PC-9 (cell line): ENCODE measurements at regions not wholly inside any gene's neighbourhood (a gene's known extent, or its start where the extent isn't known, plus 50 kb on each side); places are given as distances from the start of the nearest gene placed in this dataset.

Source experiments
- CTCF ChIP-seq: fragments of 200-600 bp; sonication (generic); conservative IDR thresholded peaks from 2 replicates; pipeline ENCODE4 v1.6.1; 2017; ENCODE audit warnings: mixed run types, antibody characterized with exemption, mild to moderate bottlenecking, moderate library complexity
- EZH2 ChIP-seq: fragments of 200-600 bp; sonication (generic); IDR thresholded peaks from 2 replicates; pipeline ENCODE4 v1.8.0; 2017; ENCODE audit warnings: antibody characterized with exemption, low read depth

DNA sequence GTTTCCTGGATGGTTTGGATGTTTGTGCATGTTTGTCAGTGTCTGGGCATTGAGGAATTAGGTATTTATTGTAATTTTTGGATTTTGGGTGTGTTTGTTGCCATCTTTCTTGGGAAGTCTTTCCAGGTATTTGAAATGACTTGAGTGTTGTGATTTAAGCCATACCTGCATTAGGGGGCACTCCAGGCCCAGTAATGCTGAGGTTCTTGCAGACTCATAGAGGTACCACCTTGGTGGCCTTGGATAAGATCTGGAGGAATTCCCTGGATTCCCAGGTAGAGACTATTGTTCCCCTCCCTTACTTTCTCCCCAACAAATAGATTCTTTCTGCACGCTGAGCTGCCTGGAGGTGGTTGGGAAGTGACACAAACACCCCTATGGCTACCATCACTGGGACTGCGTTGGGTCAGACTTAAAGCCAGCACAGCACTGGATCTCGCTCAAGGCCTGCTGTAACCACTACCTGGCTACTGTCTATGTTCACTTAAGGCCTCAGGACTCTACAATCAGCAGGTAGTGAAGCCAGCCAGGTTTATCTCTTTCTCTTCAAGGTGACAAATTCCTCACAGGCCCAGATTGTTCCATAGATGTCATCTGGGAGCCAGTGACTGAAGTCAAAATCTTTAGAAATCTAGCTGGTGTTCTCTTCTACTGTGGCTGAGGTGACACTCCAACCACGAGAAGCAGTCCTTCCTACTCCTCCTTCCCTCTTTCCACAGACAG, 643.6 kb downstream of the PDHA2 start:
- TF ChIP-seq CTCF (no peak), EZH2 (no peak)
